ENCODE measurements at regions not wholly inside any gene's neighbourhood (a gene's known extent, or its start where the extent isn't known, plus 50 kb on each side); places are given as distances from the start of the nearest gene placed in this dataset.

DNA sequence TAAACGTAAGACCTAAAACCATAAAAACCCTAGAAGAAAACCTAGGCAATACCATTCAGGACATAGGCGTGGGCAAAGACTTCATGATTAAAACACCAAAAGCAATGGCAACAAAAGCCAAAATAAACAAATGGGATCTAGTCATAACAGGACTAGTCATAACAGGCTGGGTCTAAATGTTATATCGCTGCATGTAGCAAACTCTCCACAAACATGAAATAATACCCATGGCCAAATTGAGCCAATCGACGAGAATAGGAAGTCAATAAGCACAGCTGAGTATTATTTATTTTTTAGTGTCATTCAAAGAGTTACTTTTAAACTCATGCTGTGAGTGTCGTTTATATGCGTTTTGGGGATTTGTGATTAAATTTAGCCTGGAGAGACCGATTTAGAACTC lies 225.1 kb downstream of the TFEC start:
- no peaks in the 10 kb centered on the region for H3K79me2 ChIP-seq (replicated peaks; ENCODE audit: insufficient read depth, low read length)
- no peak overlapping the region for H3K4me2 ChIP-seq (ENCODE audit: low read length)
- H3K9me2 ChIP-seq (ENCODE audit: insufficient read depth, low read length), result no peaks in the 10 kb centered on the region
- no peak overlapping the region for H2AFZ ChIP-seq (ENCODE audit: low read depth, low read length)
- H4K20me1 ChIP-seq (ENCODE audit: insufficient read depth), result no peaks in the 10 kb centered on the region
- TF ChIP-seq MXI1 (conservative IDR thresholded peaks at IDR 0.05; ENCODE audit: poor library complexity, severe bottlenecking), result no peak
- no peak for TF ChIP-seq RAD21 (conservative IDR thresholded peaks at IDR 0.05)
- TF ChIP-seq TAF1 (IDR thresholded peaks at IDR 0.05; ENCODE audit: low read depth), result no peak
- TF ChIP-seq CTCF (IDR thresholded peaks at IDR 0.05; ENCODE audit: poor library complexity, severe bottlenecking), result no peak
- TF ChIP-seq EP300 (conservative IDR thresholded peaks at IDR 0.05; ENCODE audit: poor library complexity, severe bottlenecking), result no peak
- TF ChIP-seq REST (IDR thresholded peaks at IDR 0.05; ENCODE audit: borderline replicate concordance), result no peak
- no peak for TF ChIP-seq SMC3 (conservative IDR thresholded peaks at IDR 0.05; ENCODE audit: poor library complexity)
- TF ChIP-seq POLR2AphosphoS5 (IDR thresholded peaks at IDR 0.05), result no peak
- TF ChIP-seq EZH2 (IDR thresholded peaks at IDR 0.05; ENCODE audit: borderline replicate concordance, insufficient read depth, low read length, poor library complexity, severe bottlenecking), result no peak
- no peaks in the 10 kb centered on the region for H3K27me3 ChIP-seq (ENCODE audit: insufficient read depth, low read depth, low read length)
- no peak overlapping the region for H3K9ac ChIP-seq (ENCODE audit: low read length)
- H3K9me3 ChIP-seq (ENCODE audit: low read length), result peaks cover 3% of the 10 kb centered on the region
- no peak overlapping the region for H3K27ac ChIP-seq (ENCODE audit: low read length)
- no peaks in the 10 kb centered on the region for H3K36me3 ChIP-seq (ENCODE audit: insufficient read depth, low read length)
- H3F3A ChIP-seq (ENCODE audit: insufficient read depth, low read length, poor library complexity, severe bottlenecking), result no peaks in the 10 kb centered on the region
- no peak overlapping the region for H3K4me3 ChIP-seq (ENCODE audit: low read length)

DNA sequence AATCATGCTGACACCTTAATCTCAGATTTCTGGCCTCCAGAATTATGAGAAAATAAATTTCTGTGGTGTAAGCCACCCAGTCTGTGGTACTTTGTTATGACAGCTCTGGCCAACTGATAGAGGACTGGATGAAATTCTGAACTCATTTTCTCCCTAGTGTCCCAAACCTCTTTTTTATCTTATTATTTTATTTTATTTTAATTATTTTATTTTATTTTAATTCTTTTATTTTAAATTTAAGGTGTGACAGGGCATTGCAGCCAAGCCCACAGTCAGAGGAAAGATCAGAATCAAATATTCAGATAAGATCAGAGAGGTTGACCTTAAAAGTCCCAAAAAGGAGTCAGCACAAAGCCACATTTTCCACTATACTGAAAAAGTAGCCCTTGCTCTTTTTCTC lies 228.1 kb downstream of the TFEC start:
- H3K79me2 ChIP-seq (replicated peaks; ENCODE audit: insufficient read depth, low read length), result no peaks in the 10 kb centered on the region
- peaks cover 3% of the 10 kb centered on the region for H3K9me3 ChIP-seq (ENCODE audit: low read length)
- H3K36me3 ChIP-seq (ENCODE audit: insufficient read depth, low read length), result no peaks in the 10 kb centered on the region
- H3K9me2 ChIP-seq (ENCODE audit: insufficient read depth, low read length), result no peaks in the 10 kb centered on the region
- TF ChIP-seq REST (IDR thresholded peaks at IDR 0.05; ENCODE audit: borderline replicate concordance), result no peak
- no peak for TF ChIP-seq POLR2AphosphoS5 (IDR thresholded peaks at IDR 0.05)
- no peak for TF ChIP-seq TAF1 (IDR thresholded peaks at IDR 0.05; ENCODE audit: low read depth)
- TF ChIP-seq EZH2 (IDR thresholded peaks at IDR 0.05; ENCODE audit: borderline replicate concordance, insufficient read depth, low read length, poor library complexity, severe bottlenecking), result no peak
- no peak for TF ChIP-seq CTCF (IDR thresholded peaks at IDR 0.05; ENCODE audit: poor library complexity, severe bottlenecking)
- TF ChIP-seq SMC3 (conservative IDR thresholded peaks at IDR 0.05; ENCODE audit: poor library complexity), result no peak
- no peak for TF ChIP-seq EP300 (conservative IDR thresholded peaks at IDR 0.05; ENCODE audit: poor library complexity, severe bottlenecking)
- TF ChIP-seq RAD21 (conservative IDR thresholded peaks at IDR 0.05), result no peak
- no peak for TF ChIP-seq MXI1 (conservative IDR thresholded peaks at IDR 0.05; ENCODE audit: poor library complexity, severe bottlenecking)
- H3K9ac ChIP-seq (ENCODE audit: low read length), result no peak overlapping the region
- no peaks in the 10 kb centered on the region for H4K20me1 ChIP-seq (ENCODE audit: insufficient read depth)
- H2AFZ ChIP-seq (ENCODE audit: low read depth, low read length), result no peak overlapping the region
- no peak overlapping the region for H3K4me2 ChIP-seq (ENCODE audit: low read length)
- no peak overlapping the region for H3K27ac ChIP-seq (ENCODE audit: low read length)
- H3K4me3 ChIP-seq (ENCODE audit: low read length), result no peak overlapping the region
- H3K27me3 ChIP-seq (ENCODE audit: insufficient read depth, low read depth, low read length), result no peaks in the 10 kb centered on the region
- H3F3A ChIP-seq (ENCODE audit: insufficient read depth, low read length, poor library complexity, severe bottlenecking), result no peaks in the 10 kb centered on the region

Data from neural cell (in vitro differentiated cells).